Left lung (tissue), 4 donors: ENCODE measurements at regions not wholly inside any gene's neighbourhood (a gene's known extent, or its start where the extent isn't known, plus 50 kb on each side); places are given as distances from the start of the nearest gene placed in this dataset.
A peak's percentile ranks its signal among the peaks of the same experiment; 100 is the strongest.

Experiments used
- ATAC-seq: fragments of 200-7000 bp; cut with Tn5 transposase; one replicate; pipeline ENCODE4 v1.9.1; 2020; ENCODE audit warnings: moderate library complexity
- DNase-seq, 4 donors: peaks; one replicate each; pipeline ENCODE4 v3.0.0-alpha.2; 2013 to 2020
- H3K27ac ChIP-seq, 2 donors: fragments of 200-600 bp; sonication (generic) in 1 of 2; one replicate each; pipeline versions ENCODE4 v1.5.0 to v1.8.0; 2020 to 2021
- H3K27me3 ChIP-seq, 2 donors: fragments of 200-600 bp; sonication (generic) in 1 of 2; one replicate each; pipeline versions ENCODE4 v1.5.0 to v1.8.0; 2020 to 2021
- H3K36me3 ChIP-seq, 2 donors: fragments of 200-600 bp; sonication (generic) in 1 of 2; one replicate each; pipeline versions ENCODE4 v1.5.0 to v1.8.0; 2020 to 2021
- H3K4me1 ChIP-seq, 2 donors: fragments of 200-600 bp; one replicate each; pipeline ENCODE4 v1.8.0; 2021
- H3K4me3 ChIP-seq, 2 donors: fragments of 200-600 bp; sonication (generic) in 1 of 2; one replicate each; pipeline versions ENCODE4 v1.5.0 to v1.8.0; 2020 to 2021; ENCODE audit warnings: mild to moderate bottlenecking in 1 of 2
- H3K9me3 ChIP-seq, 2 donors: fragments of 200-600 bp; sonication (generic) in 1 of 2; one replicate each; pipeline versions ENCODE4 v1.5.0 to v1.8.0; 2020 to 2021
- intact Hi-C, 2 donors: fragments of 100-400 bp; cut with DNase I; formaldehyde crosslinking; loops; one replicate each; pipeline versions ENCODE4 v1.11.2 to v1.14.2; 2022
- TF ChIP-seq, protein P1 (sequence below), 2 donors: fragments of 200-600 bp; sonication (generic) in 1 of 2; IDR thresholded peaks; one replicate each; pipeline versions ENCODE4 v1.5.0 to v1.8.0; 2021; ENCODE audit warnings: antibody characterized with exemption in 2 of 2
- donor health status: DM: no; HTN: yes; CAD: no.
- donor health status: DM: no; HTN: no; CAD: no.

DNA sequence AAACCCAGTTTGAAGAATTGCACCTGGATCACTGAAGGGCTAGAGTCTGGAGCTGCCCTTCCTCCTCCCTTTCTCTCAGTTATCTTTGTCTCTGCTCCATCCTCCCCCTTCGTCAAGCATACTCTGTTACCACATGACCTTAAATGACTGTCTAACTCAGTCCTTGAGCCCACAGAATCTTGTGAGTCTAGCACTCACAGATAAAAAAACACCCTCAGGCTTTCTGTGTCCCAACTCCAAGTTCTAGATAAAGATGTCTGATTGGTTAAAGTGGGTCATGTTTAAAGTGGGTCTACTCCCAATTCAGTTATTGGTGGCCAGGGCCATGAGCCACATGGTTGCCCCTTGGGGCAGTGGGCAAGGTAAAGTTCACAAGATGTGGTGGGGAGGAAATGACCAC lies 53.5 kb upstream of the CYP1B1 start:
- peaks cover 0 to 39% of the 10 kb centered on the region in 2 donors for H3K4me1 ChIP-seq
- H3K27me3 ChIP-seq, result no peaks in the 10 kb centered on the region
- ATAC-seq, result peak; percentile 57
- no peak for DNase-seq
- H3K9me3 ChIP-seq, result peaks cover 0 to 16% of the 10 kb centered on the region in 2 donors
- H3K36me3 ChIP-seq, result no peaks in the 10 kb centered on the region
- intact Hi-C loops, result no loop called here
- H3K4me3 ChIP-seq, result no peak overlapping the region
- peak overlapping the region in 1 of 2 donors; percentile 91 for H3K27ac ChIP-seq
- TF ChIP-seq, protein P1, sequence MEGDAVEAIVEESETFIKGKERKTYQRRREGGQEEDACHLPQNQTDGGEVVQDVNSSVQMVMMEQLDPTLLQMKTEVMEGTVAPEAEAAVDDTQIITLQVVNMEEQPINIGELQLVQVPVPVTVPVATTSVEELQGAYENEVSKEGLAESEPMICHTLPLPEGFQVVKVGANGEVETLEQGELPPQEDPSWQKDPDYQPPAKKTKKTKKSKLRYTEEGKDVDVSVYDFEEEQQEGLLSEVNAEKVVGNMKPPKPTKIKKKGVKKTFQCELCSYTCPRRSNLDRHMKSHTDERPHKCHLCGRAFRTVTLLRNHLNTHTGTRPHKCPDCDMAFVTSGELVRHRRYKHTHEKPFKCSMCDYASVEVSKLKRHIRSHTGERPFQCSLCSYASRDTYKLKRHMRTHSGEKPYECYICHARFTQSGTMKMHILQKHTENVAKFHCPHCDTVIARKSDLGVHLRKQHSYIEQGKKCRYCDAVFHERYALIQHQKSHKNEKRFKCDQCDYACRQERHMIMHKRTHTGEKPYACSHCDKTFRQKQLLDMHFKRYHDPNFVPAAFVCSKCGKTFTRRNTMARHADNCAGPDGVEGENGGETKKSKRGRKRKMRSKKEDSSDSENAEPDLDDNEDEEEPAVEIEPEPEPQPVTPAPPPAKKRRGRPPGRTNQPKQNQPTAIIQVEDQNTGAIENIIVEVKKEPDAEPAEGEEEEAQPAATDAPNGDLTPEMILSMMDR (IDR thresholded peaks at IDR 0.05), result no peak

DNA sequence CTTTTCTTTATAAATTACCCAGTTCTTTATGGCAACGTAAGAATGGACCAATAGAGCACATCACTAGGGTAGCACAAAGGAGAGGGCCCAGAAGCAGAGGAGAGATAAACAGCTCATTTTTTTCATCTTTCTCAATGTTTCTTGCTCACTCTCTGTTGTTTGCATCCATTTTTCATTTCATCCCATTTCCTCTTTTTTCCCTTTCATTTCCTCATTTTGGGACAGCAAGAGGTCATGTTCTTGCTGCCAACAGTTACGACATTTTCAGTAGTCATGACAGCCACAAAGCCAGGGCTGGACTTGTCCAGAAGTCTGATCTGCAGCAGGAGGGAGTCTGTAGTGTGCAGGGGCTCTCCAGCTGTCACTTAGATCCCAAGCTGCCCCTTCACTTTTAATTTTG lies 52.7 kb upstream of the CYP1B1 start:
- Histone ChIP-seq H3K4me3 (no peak overlapping the region), H3K27ac (peak overlapping the region; percentile 42 to 91), H3K9me3 (peaks cover 0 to 16% of the 10 kb centered on the region in 2 donors), H3K36me3 (no peaks in the 10 kb centered on the region), H3K4me1 (peaks cover 0 to 39% of the 10 kb centered on the region in 2 donors), H3K27me3 (no peaks in the 10 kb centered on the region)
- DNase-seq (peak in 2 of 4 donors; percentile 48 to 63), ATAC-seq (peak; percentile 81)
- intact Hi-C loops, result no loop called here
- TF ChIP-seq, protein P1 (IDR thresholded peaks at IDR 0.05), result no peak

GRCh38 chr2:38127277-38127676 lies 51.3 kb upstream of the CYP1B1 start:
- Histone ChIP-seq H3K27ac (peak overlapping the region in 1 of 2 donors; percentile 91), H3K9me3 (peaks cover 0 to 12% of the 10 kb centered on the region in 2 donors), H3K36me3 (no peaks in the 10 kb centered on the region), H3K4me3 (no peak overlapping the region), H3K27me3 (no peaks in the 10 kb centered on the region), H3K4me1 (peaks cover 0 to 39% of the 10 kb centered on the region in 2 donors)
- ATAC-seq (no peak), DNase-seq (no peak)
- TF ChIP-seq, protein P1 (IDR thresholded peaks at IDR 0.05), result no peak
- intact Hi-C loops, result no loop called here

GRCh38 chr2:38125842-38126241 lies 49.9 kb upstream of the CYP1B1 start:
- TF ChIP-seq, protein P1 (IDR thresholded peaks at IDR 0.05), result no peak
- H3K27me3 ChIP-seq, result no peaks in the 10 kb centered on the region
- no peak for ATAC-seq
- no peaks in the 10 kb centered on the region for H3K36me3 ChIP-seq
- DNase-seq, result no peak
- peaks cover 0 to 41% of the 10 kb centered on the region in 2 donors for H3K4me1 ChIP-seq
- H3K9me3 ChIP-seq, result peaks cover 0 to 12% of the 10 kb centered on the region in 2 donors
- H3K27ac ChIP-seq, result no peak overlapping the region
- intact Hi-C loops, result no loop called here
- H3K4me3 ChIP-seq, result no peak overlapping the region
